ENCODE measurements at regions not wholly inside any gene's neighbourhood (a gene's known extent, or its start where the extent isn't known, plus 50 kb on each side); places are given as distances from the start of the nearest gene placed in this dataset.

DNA sequence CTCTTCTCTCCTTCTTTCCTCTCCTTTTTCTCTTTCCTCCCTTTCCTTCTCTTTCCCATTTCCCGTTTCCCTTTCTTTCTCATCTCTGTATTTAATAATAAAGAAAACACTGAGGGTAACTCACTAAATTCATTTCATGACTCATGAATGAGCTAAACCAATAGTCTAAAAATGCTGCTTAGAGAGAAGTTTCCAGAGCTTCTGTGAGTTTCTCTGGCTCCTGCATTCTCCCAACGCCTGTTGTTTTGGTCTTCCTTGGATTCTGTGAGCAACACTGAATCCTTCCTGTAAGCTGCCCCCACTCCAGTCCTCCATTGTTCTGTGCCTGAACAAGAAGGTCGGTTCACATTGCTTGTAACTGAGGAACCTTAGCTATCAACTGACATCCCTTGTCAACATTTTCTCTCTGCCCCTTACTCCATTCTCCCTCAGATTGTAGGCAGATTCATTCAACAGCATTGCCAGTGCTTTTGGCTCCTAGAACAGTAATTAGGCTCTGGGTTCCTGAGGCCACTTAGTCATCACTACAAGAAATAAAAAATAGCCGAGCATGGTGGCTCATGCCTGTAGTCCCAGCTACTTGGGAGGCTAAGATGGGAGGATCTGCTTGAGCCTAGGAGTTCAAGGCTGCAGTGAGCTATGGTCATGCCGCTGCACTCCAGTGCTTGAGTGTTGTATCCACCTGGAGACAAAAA lies 237.7 kb upstream of the KLF4 start:
- no peak for DNase-seq

DNA sequence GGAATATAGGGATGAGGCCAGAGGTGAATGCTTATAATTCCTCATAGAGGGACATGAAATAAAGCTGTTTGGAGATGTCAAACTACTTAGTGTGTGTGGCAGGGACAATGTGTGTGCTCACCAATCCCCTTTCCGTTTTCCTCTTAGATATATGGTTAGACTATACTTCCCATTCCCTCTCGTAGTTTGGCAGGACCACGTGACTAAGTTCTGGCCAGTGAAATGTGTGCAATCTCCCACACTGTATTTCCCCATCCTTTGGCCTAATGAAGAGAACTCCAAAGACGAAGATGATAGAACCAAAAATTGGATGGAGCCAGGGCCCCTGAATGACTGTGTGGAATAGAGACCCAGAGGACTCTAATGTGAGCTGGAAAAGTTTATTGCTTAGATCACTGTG lies 233.4 kb upstream of the KLF4 start:
- DNase-seq: no peak

DNA sequence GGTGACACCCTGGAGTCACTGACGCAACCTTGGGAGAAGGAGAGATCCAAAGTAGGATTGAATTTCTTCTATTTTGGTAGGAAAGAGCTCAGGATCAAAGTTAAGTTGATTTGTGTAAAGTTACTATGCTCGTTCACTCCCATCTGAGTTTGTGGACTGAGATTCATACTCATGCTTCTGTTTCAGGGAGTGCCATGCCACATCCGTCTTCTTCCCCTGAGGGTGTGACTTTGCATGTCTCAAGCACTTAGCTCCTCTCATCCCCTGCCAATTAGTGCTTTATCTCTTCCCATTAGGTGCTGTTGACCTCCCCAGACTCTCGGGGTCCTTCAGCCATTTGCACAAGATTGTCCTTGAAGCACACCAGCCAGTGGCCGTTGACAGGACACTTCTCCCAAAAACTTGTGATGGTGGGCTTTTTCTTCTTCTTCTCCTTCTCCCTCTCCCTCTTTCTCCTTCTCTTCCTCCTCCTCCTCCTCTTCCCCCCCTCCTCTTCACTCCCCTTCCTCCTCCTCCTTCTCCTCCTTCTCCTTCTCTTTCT lies 232.2 kb upstream of the KLF4 start:
- no peak for DNase-seq

DNA sequence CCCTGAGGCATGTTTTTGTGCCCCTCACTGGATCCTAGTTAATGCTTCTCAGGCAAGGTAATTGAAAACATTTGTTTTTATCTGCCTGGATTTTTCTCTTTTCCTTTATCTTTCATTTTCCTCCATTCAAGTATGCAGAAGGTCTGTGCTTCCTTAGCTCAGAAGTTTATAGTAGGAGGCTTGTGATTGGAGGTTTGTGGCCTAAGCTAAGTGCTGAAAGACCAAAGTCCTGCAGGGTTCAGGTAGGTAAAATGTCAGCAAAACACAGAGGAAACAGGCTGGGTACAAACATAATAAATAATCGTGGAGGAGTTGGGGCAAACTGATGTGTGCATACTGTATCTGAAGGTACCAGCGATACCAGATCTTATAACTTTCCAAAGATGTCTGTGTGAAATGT lies 230.9 kb upstream of the KLF4 start:
- no peak for DNase-seq

DNA sequence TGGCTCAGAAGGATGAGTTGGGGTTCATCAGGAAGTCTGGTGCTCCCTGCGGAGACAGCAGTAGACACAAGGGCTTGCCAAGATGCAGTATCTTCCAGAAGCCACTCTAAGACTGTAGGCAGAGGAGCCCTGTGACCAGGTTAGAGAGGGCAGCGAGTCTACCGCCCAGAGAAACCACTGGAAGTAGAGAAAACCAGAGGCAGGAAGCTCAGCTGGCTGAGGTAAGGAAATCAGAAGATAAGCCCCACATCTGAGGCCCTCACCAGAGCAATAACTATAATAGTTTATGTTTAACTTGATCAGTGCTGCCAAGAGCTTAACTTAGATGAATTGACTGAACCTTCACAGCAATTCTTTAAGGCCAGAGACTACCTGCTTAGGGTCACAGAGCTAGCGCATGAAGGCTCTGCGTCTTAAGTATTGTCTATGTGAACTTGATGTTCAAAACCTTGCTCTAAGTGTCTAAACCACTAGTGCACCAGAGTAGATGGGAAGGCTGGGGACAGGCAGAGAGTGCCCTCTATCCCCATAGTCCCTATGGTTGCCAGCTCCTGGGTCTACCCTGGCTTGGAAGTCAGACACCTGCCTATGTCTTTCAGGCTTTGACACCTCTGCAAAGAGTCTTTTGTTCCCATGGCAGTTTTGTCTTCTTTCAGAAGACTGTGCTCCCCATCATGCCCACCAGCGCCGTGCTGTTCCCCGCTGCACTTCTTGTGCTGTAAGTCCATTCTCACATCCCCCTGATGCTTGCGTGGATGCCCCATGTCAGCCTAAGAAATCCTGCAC lies 228.2 kb upstream of the KLF4 start:
- DNase-seq: no peak

DNA sequence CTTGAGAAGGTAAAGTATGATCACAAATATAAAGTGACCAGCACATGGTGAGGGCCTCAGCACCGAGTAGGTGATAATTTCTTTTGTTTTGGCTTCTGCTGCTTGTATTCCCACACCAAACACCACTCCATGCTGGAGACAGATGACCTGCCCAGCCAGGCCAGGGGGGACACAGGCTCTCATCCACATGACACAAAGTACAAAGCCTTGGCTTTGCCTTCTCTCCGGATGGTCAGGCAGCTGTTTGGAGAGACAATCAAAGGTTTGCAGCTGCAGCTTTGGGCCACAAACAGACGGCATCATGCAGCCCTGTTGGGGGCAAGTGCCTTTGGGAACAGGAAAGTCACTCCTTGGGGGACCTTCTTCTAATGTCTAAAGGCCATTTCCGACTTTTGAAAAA lies 226.2 kb upstream of the KLF4 start:
- no peak for DNase-seq

DNA sequence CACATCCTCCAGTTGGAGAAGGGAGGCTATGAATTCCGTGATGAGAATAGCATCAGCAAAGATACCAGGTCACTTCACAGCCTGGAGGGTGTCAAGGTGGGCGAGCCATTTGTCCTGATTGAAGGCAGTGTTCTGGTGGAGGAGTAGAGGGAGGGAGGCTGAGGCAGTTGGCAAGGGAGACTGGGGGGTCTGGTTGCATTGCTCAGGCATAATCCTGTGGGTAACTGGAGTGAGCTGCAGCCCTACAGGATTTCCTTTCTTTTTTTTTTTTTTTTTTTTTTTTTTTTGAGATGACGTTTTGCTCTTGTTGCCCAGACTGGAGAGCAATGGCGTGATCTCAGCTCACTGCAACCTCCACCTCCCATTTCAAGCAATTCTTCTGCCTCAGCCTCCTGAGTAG lies 223.9 kb upstream of the KLF4 start:
- no peak for DNase-seq

DNA sequence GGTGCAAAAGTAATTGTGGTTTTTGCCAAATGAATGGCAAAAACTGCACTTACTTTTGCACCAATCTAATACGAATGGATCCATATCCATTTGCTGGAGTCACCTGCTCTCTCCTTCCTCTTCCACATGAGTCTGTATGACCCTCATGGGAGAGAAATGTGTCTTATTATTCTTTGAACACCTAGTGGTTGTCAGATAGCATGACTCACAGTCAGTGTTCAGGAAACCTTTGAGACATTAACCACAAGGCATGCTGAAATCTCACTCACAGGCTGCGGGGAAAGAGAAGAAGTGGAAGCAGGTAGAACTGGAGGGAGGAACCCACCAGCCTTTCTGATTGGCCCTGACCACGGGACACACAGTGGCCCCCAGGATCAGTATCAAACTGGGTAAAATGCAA lies 222.8 kb upstream of the KLF4 start:
- no peak for DNase-seq

DNA sequence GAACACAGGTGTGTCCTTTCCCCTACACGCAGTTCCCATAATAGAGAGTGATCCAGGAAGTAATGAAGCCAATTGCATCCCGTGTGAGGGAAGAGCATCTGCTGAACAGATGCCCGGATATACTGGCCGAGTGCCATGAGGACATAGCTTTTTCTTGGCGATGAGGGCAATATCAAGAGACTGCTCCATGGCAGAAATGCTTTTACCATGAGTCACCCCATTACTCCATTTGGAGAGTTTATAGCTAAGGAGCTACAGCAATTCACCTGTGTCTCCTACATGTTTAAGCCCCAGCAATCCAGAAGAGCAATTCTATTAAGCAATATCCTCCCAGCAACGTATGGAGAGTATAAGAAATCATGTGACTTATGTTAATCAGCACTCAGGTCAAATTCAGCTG lies 222.0 kb upstream of the KLF4 start:
- DNase-seq: no peak

DNA sequence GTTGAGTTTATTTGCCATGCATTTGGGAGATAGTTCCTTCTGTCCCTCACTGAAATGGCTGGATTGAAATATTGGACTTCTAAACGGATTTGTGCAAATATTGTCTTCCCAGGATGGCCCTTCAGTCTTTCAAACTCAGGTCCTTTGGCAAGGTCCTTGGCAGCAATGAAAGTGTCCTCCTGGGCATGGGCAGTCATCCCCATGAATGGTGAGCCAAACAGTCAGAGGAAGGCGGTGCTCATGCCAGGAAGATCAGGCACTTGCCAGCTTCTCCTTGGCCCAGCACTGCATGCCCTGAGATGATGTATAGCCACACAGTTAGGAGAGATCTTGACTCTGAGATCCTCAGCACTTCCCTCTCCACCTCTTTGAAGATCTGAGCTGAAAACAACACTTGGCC lies 221.4 kb upstream of the KLF4 start:
- DNase-seq: peak; percentile 57 to 87

DNA sequence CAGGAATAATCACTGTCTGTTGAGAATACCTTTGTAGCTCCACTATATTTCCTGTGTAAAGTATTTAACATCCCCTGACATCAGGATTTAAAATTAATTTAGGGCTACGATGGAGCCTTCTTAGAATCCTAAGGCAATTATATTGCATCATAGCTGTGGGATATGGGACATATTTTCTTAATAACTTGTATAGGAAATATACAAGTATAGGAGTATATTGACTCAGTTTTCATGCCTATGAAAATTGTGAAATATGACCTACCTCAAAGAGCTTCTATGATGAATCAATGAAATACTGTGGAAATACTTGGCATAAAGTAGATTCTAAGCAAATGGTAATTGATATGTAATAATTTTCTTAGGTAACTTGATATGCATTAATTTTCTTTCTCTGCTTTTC lies 221.0 kb upstream of the KLF4 start:
- DNase-seq: no peak

DNA sequence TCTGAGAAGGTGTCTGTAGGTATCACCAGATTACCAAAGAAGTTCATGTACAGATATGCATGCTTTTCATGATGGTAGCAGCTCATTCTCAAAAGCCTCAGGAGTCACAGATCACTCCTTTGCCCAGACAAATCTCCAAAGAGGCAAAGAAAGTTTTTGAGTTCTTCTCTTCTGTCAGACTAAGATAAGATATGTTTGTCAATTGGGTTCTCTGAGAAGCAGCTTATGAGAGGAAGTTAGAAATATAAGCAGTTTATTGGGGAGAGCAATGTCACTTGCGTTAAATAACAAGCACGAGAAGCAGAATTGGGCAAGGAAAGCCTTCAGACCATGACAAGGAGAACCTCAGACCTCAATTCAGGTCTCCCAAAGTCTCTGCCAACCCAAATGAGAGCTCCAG lies 219.2 kb upstream of the KLF4 start:
- no peak for DNase-seq

DNA sequence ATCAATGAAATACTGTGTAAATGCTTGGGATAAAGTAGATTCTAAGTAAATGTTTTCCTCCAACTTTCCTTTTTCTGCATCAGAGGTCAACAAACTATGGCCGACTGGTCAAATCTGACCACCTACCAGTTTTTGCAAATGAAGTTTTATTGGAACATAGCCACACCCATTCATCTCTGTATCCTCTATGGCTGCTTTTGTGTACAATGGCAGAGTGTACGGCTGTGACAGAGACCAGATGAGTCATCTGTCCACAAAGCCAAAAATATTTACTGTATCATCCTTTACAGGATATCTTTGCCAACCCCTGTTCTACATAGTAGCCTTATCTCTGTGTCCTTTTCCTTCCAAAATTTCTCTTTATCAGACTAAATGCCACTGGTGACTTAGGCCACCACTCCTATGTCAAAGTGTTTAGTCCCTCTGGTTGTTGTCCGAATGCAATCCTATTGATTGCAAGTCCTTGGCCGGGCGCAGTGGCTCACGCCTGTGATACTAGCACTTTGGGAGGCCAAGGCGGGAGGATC lies 218.4 kb upstream of the KLF4 start:
- no peak for DNase-seq

DNA sequence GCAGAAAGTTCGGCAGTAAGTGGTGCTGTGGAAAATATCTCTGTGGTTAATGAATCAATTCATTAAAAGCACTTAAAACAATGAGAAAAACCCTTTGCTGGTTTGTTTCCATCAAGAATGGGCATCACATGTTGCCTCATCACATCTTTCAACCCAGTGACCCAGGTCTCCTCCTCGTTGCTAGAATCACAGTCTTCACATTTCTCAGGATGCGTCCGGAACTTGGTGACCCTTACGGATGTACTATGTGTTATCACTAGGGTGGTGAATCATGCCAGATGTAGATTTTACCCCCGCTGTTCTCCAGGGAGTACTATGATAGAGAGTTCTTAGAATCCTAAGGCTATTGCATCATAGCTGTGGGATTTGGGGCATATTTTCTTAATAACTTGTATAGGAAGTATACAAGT lies 217.9 kb upstream of the KLF4 start:
- no peak for DNase-seq

DNA sequence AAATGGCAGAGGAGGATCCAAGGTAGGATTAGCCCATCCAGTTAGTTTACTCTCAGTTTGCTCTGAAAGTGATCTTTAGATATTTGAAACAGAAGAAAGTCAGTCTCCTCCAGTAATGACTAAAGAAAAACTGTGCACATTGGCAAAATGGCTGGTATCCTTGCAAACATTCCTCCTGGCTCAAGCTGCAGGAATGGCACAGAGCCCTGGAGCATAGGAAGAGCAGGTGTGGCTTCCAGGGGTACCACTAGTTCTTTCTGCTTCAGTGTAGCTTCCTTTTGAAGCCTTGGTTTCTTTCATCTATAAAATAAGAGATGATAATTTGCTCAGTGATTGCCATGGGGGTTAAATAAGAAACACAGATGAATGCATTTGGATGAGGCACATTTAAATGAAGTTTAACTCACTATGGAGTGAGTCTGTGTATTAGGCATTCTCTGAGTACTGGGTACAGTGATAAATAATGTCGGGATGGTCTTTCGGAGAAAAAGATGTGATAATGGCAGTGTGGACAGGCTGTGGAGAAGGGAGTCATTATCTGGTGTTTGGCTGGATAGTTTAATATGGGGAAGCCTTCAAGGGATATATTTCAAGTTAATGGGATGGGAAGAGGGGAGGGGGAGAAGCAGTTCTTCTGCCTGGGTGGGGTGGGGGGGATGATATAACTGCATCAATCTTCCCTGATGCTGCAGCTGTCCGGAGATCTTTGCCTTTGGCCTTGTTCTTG lies 217.3 kb upstream of the KLF4 start:
- peak in 1 of 2 experiments; percentile 2 for DNase-seq

DNA sequence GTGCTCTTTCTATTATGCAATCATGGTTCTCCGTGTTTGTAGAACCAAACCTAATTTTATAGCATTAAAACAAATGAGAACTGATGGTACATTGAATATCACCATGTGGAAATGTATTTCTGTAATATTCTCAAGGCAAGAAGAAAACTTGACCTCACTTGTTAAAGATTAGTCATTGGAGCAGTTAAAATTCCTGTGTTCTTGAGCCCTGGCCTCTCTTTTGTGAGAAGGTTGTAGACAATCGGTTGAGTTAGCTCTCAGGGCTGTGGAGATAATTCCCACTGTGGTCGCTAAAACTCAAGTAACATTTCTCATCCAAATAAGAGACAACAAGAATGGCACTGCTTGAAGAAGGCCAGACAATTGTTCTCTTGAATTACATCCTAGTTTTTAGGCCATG lies 216.0 kb upstream of the KLF4 start:
- no peak for DNase-seq

DNA sequence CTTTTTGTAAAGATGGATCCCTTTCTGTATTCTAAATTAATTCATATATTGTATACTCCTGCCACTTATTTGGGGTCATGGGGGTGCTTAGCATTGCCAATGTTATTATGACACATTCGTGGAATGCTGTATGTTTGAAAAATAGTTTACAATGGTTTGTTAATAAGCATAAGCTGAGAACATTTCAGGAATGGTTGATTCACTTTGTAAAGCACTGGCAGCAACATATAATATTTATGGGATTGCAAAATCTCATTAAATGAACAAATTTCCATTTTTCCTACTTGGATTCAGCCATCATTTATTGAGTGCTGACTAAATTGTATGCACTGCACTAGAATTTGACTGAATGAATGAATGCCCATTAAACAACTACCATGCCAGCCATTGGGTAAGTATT lies 215.2 kb upstream of the KLF4 start:
- no peak for DNase-seq

DNA sequence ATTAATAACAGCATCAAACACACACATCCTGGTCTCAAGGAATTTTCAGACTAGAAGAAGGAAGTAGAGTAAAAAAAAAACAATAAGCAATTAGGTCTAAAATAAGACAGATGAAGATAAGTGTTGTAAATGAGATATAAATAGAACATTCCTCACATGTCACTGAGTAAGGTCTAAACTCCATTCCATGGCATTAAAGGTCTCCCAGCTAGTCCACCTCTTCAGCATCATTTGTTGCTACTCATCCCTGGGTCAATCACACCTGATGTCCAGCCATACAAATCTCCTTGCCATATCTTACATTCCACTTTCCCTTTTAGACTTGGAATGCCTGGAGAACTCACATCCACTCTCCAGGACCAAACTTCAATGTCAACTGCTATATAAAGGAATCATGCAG lies 214.1 kb upstream of the KLF4 start:
- DNase-seq: no peak

DNA sequence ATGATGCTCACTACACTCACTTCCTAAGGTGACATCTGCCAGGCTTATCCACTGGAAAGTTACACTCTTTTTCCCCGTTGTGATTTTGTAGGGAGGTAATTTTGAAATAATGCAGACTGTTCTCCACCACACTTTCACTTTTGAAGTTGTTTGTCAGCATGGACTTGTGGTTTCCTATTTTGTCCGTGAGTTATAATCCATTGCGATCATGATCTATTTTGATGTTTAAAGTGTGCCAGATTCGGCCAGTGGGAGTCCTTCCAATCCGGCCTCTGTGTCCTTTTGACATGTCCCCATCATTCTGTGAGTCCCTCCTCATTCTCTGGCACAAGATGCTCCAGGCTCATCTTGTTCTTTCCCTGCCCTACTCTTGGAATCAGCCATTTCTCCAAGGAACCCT lies 211.3 kb upstream of the KLF4 start:
- DNase-seq: no peak

DNA sequence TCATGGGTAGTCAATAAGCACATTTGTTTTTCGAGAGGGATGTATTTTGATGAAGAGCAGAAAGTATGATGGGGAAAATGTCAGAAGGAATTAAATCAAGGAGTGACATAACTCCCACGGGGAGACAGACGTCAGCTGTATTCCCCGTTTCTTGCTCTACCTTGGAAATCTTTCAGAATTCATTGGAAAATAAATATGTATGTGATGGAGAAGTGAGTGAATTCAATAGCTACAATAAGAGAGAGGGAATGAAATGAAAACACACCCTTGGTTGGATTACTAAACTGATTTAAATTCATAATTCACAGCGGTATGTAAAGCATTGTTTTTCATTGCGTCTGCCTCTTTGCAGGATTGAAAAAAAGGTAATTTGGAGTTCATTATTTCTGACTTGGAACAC lies 209.7 kb upstream of the KLF4 start:
- no peak for DNase-seq

DNA sequence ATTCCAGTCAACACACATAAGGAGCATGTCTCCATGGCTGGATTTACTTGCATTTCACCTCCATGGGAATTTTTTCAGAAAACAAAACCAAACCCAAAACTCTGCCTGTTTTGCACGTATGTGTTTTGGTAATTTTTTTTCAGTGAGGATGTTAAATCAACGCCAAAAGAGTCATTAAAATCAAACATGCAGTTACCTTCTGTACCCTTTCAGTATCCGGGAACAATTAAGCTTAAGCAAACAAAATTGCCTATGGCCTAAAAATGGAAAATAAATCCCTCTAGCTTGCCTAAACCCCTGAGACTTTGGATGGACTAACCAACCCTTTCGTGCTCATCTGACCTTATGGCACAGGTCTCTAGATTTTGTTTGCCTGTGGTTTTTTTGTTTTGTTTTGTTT lies 209.2 kb upstream of the KLF4 start:
- DNase-seq: no peak

DNA sequence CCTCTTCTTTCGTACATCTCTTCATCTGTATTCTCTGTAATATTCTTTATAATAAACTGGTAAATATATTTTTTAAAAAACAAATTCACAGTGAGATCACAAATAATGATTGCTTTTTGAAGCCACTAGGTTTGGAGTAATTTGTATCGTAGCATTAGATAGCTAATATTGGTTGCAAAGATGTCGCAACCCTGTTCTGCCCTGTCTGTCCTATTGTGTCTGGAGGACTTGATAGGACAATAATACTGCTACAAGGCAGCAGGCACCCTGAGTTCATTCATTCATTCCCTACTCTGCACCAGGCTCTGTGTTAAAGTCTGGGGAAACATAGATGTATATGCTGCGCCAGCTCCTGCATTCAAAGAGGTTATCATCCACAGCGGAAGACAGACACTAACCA lies 206.7 kb upstream of the KLF4 start:
- no peak for DNase-seq

DNA sequence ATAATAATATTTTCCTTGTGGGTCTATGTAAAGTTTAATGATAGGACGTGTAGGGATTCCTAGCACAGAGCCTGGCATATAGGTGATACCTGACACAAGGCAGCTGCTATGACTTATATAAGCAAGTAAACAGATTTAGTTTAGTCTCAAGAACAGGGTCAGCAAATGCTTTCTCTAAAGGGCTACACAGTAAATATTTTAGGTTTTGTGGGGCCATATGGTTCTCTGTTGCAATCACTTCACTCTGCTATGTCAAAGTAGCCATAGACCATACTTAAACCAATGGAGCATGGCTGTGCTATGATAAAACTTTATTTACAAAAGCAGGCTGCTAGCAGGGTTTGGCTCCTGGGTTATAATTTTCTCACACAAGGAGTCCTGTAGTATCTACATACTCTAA lies 204.8 kb upstream of the KLF4 start:
- no peak for DNase-seq

All from cerebellar nuclear complex (tissue), 1 donor.